SU-DHL-6 (cell line): ENCODE measurements at regions not wholly inside any gene's neighbourhood (a gene's known extent, or its start where the extent isn't known, plus 50 kb on each side); places are given as distances from the start of the nearest gene placed in this dataset.

Source experiments
- H2AFZ ChIP-seq: fragments of 200-600 bp; sonication (generic); 2 replicates; pipeline ENCODE4 v1.6.1; 2014; ENCODE audit warnings: low read depth, mild to moderate bottlenecking, moderate library complexity, mixed read lengths, antibody characterized with exemption, low read length; ENCODE audit not compliant: severe bottlenecking
- H3F3A ChIP-seq: fragments of 200-600 bp; shearing (Covaris generic); 2 replicates; pipeline ENCODE4 v1.6.0; 2016; ENCODE audit warnings: antibody characterized with exemption, mild to moderate bottlenecking; ENCODE audit not compliant: insufficient read depth
- H3K27ac ChIP-seq: fragments of 200-600 bp; sonication (generic); 2 replicates; pipeline ENCODE4 v1.5.1; 2016; ENCODE audit warnings: low read depth, mild to moderate bottlenecking, low read length, moderate library complexity, mixed read lengths
- H3K27me3 ChIP-seq: fragments of 200-600 bp; sonication (generic), shearing (Covaris generic); 2 replicates; pipeline ENCODE4 v1.6.0; 2014; ENCODE audit warnings: mild to moderate bottlenecking, low read length
- H3K36me3 ChIP-seq: fragments of 200-600 bp; sonication (generic); 2 replicates; pipeline ENCODE4 v1.6.1; 2014; ENCODE audit warnings: mild to moderate bottlenecking, low read length, mixed read lengths
- H3K4me2 ChIP-seq: fragments of 300-600, 200-600 bp; shearing (Covaris generic), sonication (generic); 2 replicates; pipeline ENCODE4 v1.6.0; 2014; ENCODE audit warnings: low read length, low read depth, mild to moderate bottlenecking; ENCODE audit not compliant: poor library complexity, severe bottlenecking
- H3K4me3 ChIP-seq: fragments of 200-600 bp; sonication (generic); 2 replicates; pipeline ENCODE4 v1.5.1; 2014; ENCODE audit warnings: antibody characterized with exemption, low read length, mild to moderate bottlenecking, mixed read lengths; ENCODE audit not compliant: insufficient read depth, poor library complexity, severe bottlenecking
- H3K79me2 ChIP-seq: fragments of 200-600 bp; sonication (generic); 2 replicates; pipeline ENCODE4 v1.6.1; 2014; ENCODE audit warnings: mild to moderate bottlenecking, low read length, moderate library complexity; ENCODE audit not compliant: insufficient read depth
- H3K9ac ChIP-seq: fragments of 200-600 bp; sonication (generic); 2 replicates; pipeline ENCODE4 v1.7.0; 2014; ENCODE audit warnings: mild to moderate bottlenecking, low read length
- H3K9me2 ChIP-seq: fragments of 200-600 bp; sonication (generic); replicated peaks from 2 replicates; pipeline ENCODE4 v1.6.1; 2014; ENCODE audit warnings: low read length; ENCODE audit not compliant: insufficient read depth
- H3K9me3 ChIP-seq: fragments of 200-600 bp; sonication (generic); 2 replicates; pipeline ENCODE4 v1.6.1; 2014; ENCODE audit warnings: low read length, mixed read lengths; ENCODE audit not compliant: insufficient read depth
- H4K20me1 ChIP-seq: fragments of 200-600 bp; sonication (generic); 2 replicates; pipeline ENCODE4 v1.6.1; 2014; ENCODE audit warnings: low read depth, mild to moderate bottlenecking, antibody characterized with exemption, low read length, moderate library complexity, mixed read lengths
- EZH2phosphoT487 ChIP-seq: fragments of 200-600 bp; sonication (generic), shearing (Covaris generic); conservative IDR thresholded peaks from 2 replicates; pipeline ENCODE4 v1.6.1; 2018; ENCODE audit warnings: mild to moderate bottlenecking, antibody characterized with exemption, low read length, moderate library complexity, mixed read lengths
- TF ChIP-seq, protein P1 (sequence below): fragments of 200-600 bp; sonication (generic); IDR thresholded peaks from one replicate; pipeline ENCODE4 v1.5.1; 2017; ENCODE audit warnings: antibody characterized with exemption, mild to moderate bottlenecking, low read length, moderate library complexity; ENCODE audit not compliant: insufficient read depth, poor library complexity, severe bottlenecking

DNA sequence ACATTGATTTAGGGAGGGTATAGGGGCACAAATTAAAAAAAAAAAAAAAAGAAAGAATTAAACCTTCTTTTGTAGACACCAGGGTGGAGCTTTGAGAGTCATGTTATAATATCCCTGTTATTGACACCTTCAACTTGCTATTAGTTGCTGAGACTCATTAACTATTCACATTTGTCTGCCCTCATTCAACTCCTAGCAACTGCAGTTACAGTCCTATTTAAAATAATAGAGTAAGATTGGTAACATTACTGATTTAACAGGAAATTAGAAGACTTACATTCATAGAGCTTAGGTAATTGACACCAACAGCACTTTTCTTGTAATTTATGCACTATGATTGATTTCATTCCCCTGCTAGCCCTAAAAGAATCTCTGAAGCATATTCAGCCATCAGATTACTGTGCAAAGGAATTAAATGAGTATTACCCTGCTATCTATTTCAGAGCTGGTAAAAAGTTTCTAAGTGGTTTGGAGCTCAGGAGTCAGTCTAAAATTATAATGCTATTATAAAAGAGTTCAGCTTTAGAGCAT lies 148.8 kb upstream of the TBL1XR1 start:
- Histone ChIP-seq H3K36me3 (no peaks in the 10 kb centered on the region), H3K9me2 (no peaks in the 10 kb centered on the region), H3K79me2 (no peaks in the 10 kb centered on the region; the same call in 1 of the 2 replicates), H3K27me3 (no peaks in the 10 kb centered on the region), H3K4me3 (no peak overlapping the region), H3K9ac (peak overlapping the region; percentile 84), H2AFZ (no peak overlapping the region), H3K27ac (peak overlapping the region; percentile 98), H3K9me3 (no peaks in the 10 kb centered on the region), H3K4me2 (peak overlapping the region; percentile 91), H4K20me1 (no peaks in the 10 kb centered on the region), H3F3A (peaks cover 87% of the 10 kb centered on the region)
- TF ChIP-seq EZH2phosphoT487, result no peak
- TF ChIP-seq, protein P1, sequence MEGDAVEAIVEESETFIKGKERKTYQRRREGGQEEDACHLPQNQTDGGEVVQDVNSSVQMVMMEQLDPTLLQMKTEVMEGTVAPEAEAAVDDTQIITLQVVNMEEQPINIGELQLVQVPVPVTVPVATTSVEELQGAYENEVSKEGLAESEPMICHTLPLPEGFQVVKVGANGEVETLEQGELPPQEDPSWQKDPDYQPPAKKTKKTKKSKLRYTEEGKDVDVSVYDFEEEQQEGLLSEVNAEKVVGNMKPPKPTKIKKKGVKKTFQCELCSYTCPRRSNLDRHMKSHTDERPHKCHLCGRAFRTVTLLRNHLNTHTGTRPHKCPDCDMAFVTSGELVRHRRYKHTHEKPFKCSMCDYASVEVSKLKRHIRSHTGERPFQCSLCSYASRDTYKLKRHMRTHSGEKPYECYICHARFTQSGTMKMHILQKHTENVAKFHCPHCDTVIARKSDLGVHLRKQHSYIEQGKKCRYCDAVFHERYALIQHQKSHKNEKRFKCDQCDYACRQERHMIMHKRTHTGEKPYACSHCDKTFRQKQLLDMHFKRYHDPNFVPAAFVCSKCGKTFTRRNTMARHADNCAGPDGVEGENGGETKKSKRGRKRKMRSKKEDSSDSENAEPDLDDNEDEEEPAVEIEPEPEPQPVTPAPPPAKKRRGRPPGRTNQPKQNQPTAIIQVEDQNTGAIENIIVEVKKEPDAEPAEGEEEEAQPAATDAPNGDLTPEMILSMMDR, result no peak

- H3K9me2 ChIP-seq, result no peaks in the 10 kb centered on the region
- H2AFZ ChIP-seq, result no peak overlapping the region
- no peaks in the 10 kb centered on the region for H3K36me3 ChIP-seq
- no peak for TF ChIP-seq EZH2phosphoT487
- TF ChIP-seq, protein P1, result no peak
- H3K27me3 ChIP-seq, result no peaks in the 10 kb centered on the region
- H3K9me3 ChIP-seq, result no peaks in the 10 kb centered on the region
- H3K27ac ChIP-seq, result peak overlapping the region; percentile 98
- peaks cover 86% of the 10 kb centered on the region for H3F3A ChIP-seq
- H3K4me2 ChIP-seq, result peak overlapping the region; percentile 91
- H3K79me2 ChIP-seq, result no peaks in the 10 kb centered on the region; the same call in 1 of the 2 replicates
- peak overlapping the region; percentile 84 for H3K9ac ChIP-seq
- peak overlapping the region; percentile 31 for H3K4me3 ChIP-seq
- no peaks in the 10 kb centered on the region for H4K20me1 ChIP-seq
These were observed 149.6 kb upstream of the TBL1XR1 start for GRCh38 chr3:177346878-177347277.

DNA sequence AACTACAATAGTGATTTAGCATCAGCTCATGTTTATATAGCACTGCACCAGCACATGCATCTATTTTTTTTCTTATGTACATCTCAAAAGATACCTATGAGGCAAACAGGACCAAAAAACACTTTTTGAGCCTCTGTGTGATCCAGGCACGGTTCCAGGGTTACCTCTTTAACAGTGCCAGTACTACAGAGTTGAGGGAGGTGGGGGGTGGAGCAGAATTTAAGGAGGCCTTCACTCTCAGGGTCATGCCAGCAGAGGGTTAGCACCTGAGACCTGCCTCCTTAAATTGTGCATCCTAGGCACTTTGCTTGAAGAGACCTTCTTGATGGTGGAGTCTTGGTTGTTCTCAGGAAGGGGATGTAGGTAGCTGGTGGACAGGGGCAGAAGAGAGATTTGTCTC lies 150.3 kb upstream of the TBL1XR1 start:
- H3K9ac ChIP-seq, result peak overlapping the region; percentile 84

More for the DNA sequence above, 150.3 kb upstream of the TBL1XR1 start:
- Histone ChIP-seq H3K4me2 (peak overlapping the region; percentile 91), H3K4me3 (peak overlapping the region; percentile 31), H3K36me3 (no peaks in the 10 kb centered on the region), H3F3A (peaks cover 91% of the 10 kb centered on the region), H3K9me3 (no peaks in the 10 kb centered on the region), H3K79me2 (no peaks in the 10 kb centered on the region; the same call in 1 of the 2 replicates), H3K27ac (peak overlapping the region; percentile 98), H3K27me3 (no peaks in the 10 kb centered on the region), H2AFZ (no peak overlapping the region), H3K9me2 (no peaks in the 10 kb centered on the region), H4K20me1 (no peaks in the 10 kb centered on the region)
- TF ChIP-seq, protein P1, result no peak
- TF ChIP-seq EZH2phosphoT487, result no peak
